IMR-90 (cell line): ENCODE measurements at regions not wholly inside any gene's neighbourhood (a gene's known extent, or its start where the extent isn't known, plus 50 kb on each side); places are given as distances from the start of the nearest gene placed in this dataset.

Experiments used
- ATAC-seq: fragments of 200-7000 bp; cut with Tn5 transposase; 2 replicates; pipeline ENCODE4 v1.9.1; 2020; ENCODE audit warnings: low read depth, mild to moderate bottlenecking, moderate library complexity
- BruUV-seq: library from RNA; stranded (reverse); fragments of 400-500 nt; replicated peaks from 2 replicates; lab custom pipeline; 2021; lab: Mats Ljungman, UMichigan
- CTCF ChIA-PET: fragments of 300-600 bp; formaldehyde crosslinking; extraction: SDS; loops from one replicate; lab custom pipeline; 2021; ENCODE audit warnings: antibody characterized with exemption; lab: Yijun Ruan, JAX
- POLR2A ChIA-PET: fragments of 300-600 bp; sonication (Branson Sonifier 250); formaldehyde crosslinking; loops from one replicate; lab custom pipeline; 2022; ENCODE audit warnings: antibody characterized with exemption; ENCODE audit not compliant: unreplicated experiment; lab: Charles Lee
- DNase-seq: peaks from one replicate; pipeline ENCODE4 v3.0.0; 2013
- H2AFZ ChIP-seq: replicated peaks from 2 replicates; pipeline ENCODE3; 2013; ENCODE audit warnings: low read length, mild to moderate bottlenecking; ENCODE audit not compliant: poor library complexity
- H2AK5ac ChIP-seq: 2 replicates; pipeline ENCODE4 v1.6.1; 2013; ENCODE audit warnings: low read depth, low read length, inconsistent platforms
- H2AK9ac ChIP-seq: replicated peaks from 2 replicates; pipeline ENCODE3; 2013; ENCODE audit warnings: mild to moderate bottlenecking, low read depth, low read length, moderate library complexity; ENCODE audit not compliant: poor library complexity
- H2BK120ac ChIP-seq: 2 replicates; pipeline ENCODE4 v1.6.1; 2013; ENCODE audit warnings: low read depth, low read length, inconsistent platforms
- H2BK15ac ChIP-seq: 3 replicates; pipeline ENCODE4 v1.6.1; 2013; ENCODE audit warnings: low read depth, low read length, inconsistent platforms
- H2BK20ac ChIP-seq: 2 replicates; pipeline ENCODE4 v1.6.1; 2013; ENCODE audit warnings: low read depth, mild to moderate bottlenecking, inconsistent platforms, low read length, moderate library complexity
- H2BK5ac ChIP-seq: 2 replicates; pipeline ENCODE4 v1.6.1; 2013; ENCODE audit warnings: mild to moderate bottlenecking, low read depth, low read length, inconsistent platforms; ENCODE audit not compliant: poor library complexity, severe bottlenecking
- H3K14ac ChIP-seq: replicated peaks from 2 replicates; pipeline ENCODE4 v1.6.1; 2013; ENCODE audit warnings: low read depth, low read length, inconsistent platforms
- H3K18ac ChIP-seq: 2 replicates; pipeline ENCODE4 v1.6.1; 2013; ENCODE audit warnings: low read depth, low read length, control low read depth
- H3K23ac ChIP-seq: 2 replicates; pipeline ENCODE4 v1.6.1; 2013; ENCODE audit warnings: low read depth, low read length, inconsistent platforms
- H3K27ac ChIP-seq: 2 replicates; pipeline ENCODE4 v1.5.1; 2013; ENCODE audit warnings: mild to moderate bottlenecking, control low read depth, low read length; ENCODE audit not compliant: insufficient read depth
- H3K27me3 ChIP-seq: 2 replicates; pipeline ENCODE4 v1.6.1; 2013; ENCODE audit warnings: low read length; ENCODE audit not compliant: control insufficient read depth, insufficient read depth
- H3K36me3 ChIP-seq: 2 replicates; pipeline ENCODE4 v1.6.1; 2013; ENCODE audit warnings: low read length, mixed read lengths; ENCODE audit not compliant: control insufficient read depth, insufficient read depth
- H3K4ac ChIP-seq: 2 replicates; pipeline ENCODE4 v1.6.1; 2013; ENCODE audit warnings: low read depth, low read length, inconsistent platforms
- H3K4me1 ChIP-seq: 2 replicates; pipeline ENCODE4 v1.6.1; 2013; ENCODE audit warnings: low read length, mixed read lengths; ENCODE audit not compliant: control insufficient read depth, insufficient read depth
- H3K4me2 ChIP-seq: 2 replicates; pipeline ENCODE4 v1.6.1; 2013; ENCODE audit warnings: low read depth, mild to moderate bottlenecking, control low read depth, low read length, moderate library complexity
- H3K4me3 ChIP-seq: 2 replicates; pipeline ENCODE4 v1.5.1; 2013; ENCODE audit warnings: low read depth, mild to moderate bottlenecking, control low read depth, low read length, moderate library complexity; ENCODE audit not compliant: insufficient read depth
- H3K56ac ChIP-seq: 2 replicates; pipeline ENCODE4 v1.6.1; 2013; ENCODE audit warnings: low read length, inconsistent platforms; ENCODE audit not compliant: insufficient read depth; ENCODE audit errors: extremely low read depth
- H3K79me1 ChIP-seq, 2 experiments: 2 replicates each; pipeline ENCODE4 v1.6.1; 2013; ENCODE audit warnings: low read length in 2 of 2, inconsistent platforms in 1 of 2, low read depth in 1 of 2
- H3K9ac ChIP-seq: 2 replicates; pipeline ENCODE4 v1.6.1; 2013; ENCODE audit warnings: low read depth, low read length, control low read depth
- H3K9me1 ChIP-seq: 2 replicates; pipeline ENCODE4 v1.6.1; 2013; ENCODE audit warnings: low read length, inconsistent platforms; ENCODE audit not compliant: insufficient read depth
- H3K9me3 ChIP-seq: 2 replicates; pipeline ENCODE4 v1.6.1; 2013; ENCODE audit warnings: low read length; ENCODE audit not compliant: control insufficient read depth, insufficient read depth
- H4K20me1 ChIP-seq: 2 replicates; pipeline ENCODE4 v1.6.1; 2013; ENCODE audit warnings: low read length, inconsistent platforms; ENCODE audit not compliant: insufficient read depth
- H4K5ac ChIP-seq: 2 replicates; pipeline ENCODE4 v1.6.1; 2013; ENCODE audit warnings: mild to moderate bottlenecking, low read depth, low read length, control low read depth
- H4K8ac ChIP-seq, 2 experiments: 2 replicates each; pipeline ENCODE4 v1.6.1; 2013; ENCODE audit warnings: low read depth in 2 of 2, low read length in 2 of 2, control low read depth in 1 of 2, inconsistent platforms in 1 of 2
- H4K91ac ChIP-seq: 2 replicates; pipeline ENCODE4 v1.6.1; 2013; ENCODE audit warnings: low read depth, low read length, inconsistent platforms; ENCODE audit not compliant: insufficient read depth
- BHLHE40 ChIP-seq: fragments of 150-350 bp; IDR thresholded peaks from 2 replicates; pipeline ENCODE4 v1.6.1; 2016; ENCODE audit warnings: mild to moderate bottlenecking, low read depth, low read length
- CEBPB ChIP-seq: IDR thresholded peaks from 2 replicates; pipeline ENCODE4 v1.6.1; 2012; ENCODE audit warnings: low read depth, low read length, improper control_type of control experiment
- CHD1 ChIP-seq: IDR thresholded peaks from 2 replicates; pipeline ENCODE4 v1.6.1; 2012; ENCODE audit warnings: low read depth, low read length, improper control_type of control experiment
- FOS ChIP-seq: fragments of 150-350 bp; IDR thresholded peaks from 2 replicates; pipeline ENCODE4 v1.6.1; 2016; ENCODE audit warnings: low read depth, low read length
- MAFK ChIP-seq: IDR thresholded peaks from 2 replicates; pipeline ENCODE4 v1.6.1; 2012; ENCODE audit warnings: low read depth, low read length, improper control_type of control experiment
- MAZ ChIP-seq: IDR thresholded peaks from 2 replicates; pipeline ENCODE4 v1.6.1; 2012; ENCODE audit warnings: low read depth, mild to moderate bottlenecking, low read length, improper control_type of control experiment, moderate library complexity, borderline replicate concordance
- MXI1 ChIP-seq: IDR thresholded peaks from 2 replicates; pipeline ENCODE4 v1.6.1; 2012; ENCODE audit warnings: low read depth, mild to moderate bottlenecking, low read length, moderate library complexity, borderline replicate concordance
- NFE2L2 ChIP-seq: fragments of 150-350 bp; IDR thresholded peaks from 2 replicates; pipeline ENCODE4 v1.6.1; 2016; ENCODE audit warnings: low read depth, mild to moderate bottlenecking, low read length
- POLR2A ChIP-seq: IDR thresholded peaks from 2 replicates; pipeline ENCODE4 v1.6.1; 2012; ENCODE audit warnings: mild to moderate bottlenecking, low read depth, low read length
- RAD21 ChIP-seq: IDR thresholded peaks from 2 replicates; pipeline ENCODE4 v1.6.1; 2012; ENCODE audit warnings: low read length, improper control_type of control experiment
- RCOR1 ChIP-seq: IDR thresholded peaks from 2 replicates; pipeline ENCODE4 v1.6.1; 2012; ENCODE audit warnings: mild to moderate bottlenecking, low read length, improper control_type of control experiment; ENCODE audit not compliant: insufficient replicate concordance
- RFX5 ChIP-seq: IDR thresholded peaks from 2 replicates; pipeline ENCODE4 v1.8.0; 2012; ENCODE audit warnings: low read depth, mild to moderate bottlenecking, low read length, moderate library complexity
- SMC3 ChIP-seq: fragments of 150-350 bp; IDR thresholded peaks from 2 replicates; pipeline ENCODE4 v1.6.1; 2016; ENCODE audit warnings: low read depth, mild to moderate bottlenecking, antibody characterized with exemption, low read length, moderate library complexity
- WGBS, 2 experiments: methylation state at CpG; one replicate each; pipeline versions ENCODE4 v1.1.5 to v1.1.7; 2013; ENCODE audit warnings: missing lambda C conversion rate in 2 of 2; ENCODE audit not compliant: insufficient read length in 1 of 2; ENCODE audit errors: extremely low coverage in 2 of 2; 5-methylcytosine and 5-hydroxymethylcytosine counted together
- dilution Hi-C: fragments of 300-500 bp; cut with HindIII; formaldehyde crosslinking; loops from one replicate; pipeline ENCODE4 v1.14.3; 2018; ENCODE audit warnings: low sequenced_read_pairs; ENCODE audit not compliant: unreplicated experiment
- in situ Hi-C: fragments of 300-500 bp; cut with MboI; formaldehyde crosslinking; loops from 3 replicates; pipeline ENCODE4 v1.14.3; 2019; ENCODE audit warnings: low sequenced_read_pairs, inconsistent platforms, mixed read lengths
- intact Hi-C: fragments of 100-400 bp; cut with micrococcal nuclease; formaldehyde crosslinking; loops from 2 replicates; pipeline ENCODE4 v1.10.0; 2022
- TF ChIP-seq, protein P1 (sequence below): fragments of 150-350 bp; IDR thresholded peaks from 2 replicates; pipeline ENCODE4 v1.6.1; 2016; ENCODE audit warnings: low read depth, mild to moderate bottlenecking, low read length, moderate library complexity, borderline replicate concordance
- TF ChIP-seq, protein P2 (sequence below): conservative IDR thresholded peaks from 2 replicates; pipeline ENCODE4 v1.5.1; 2012; ENCODE audit warnings: mild to moderate bottlenecking, low read depth, low read length, improper control_type of control experiment
- TF ChIP-seq, protein P3 (sequence below): fragments of 150-350 bp; IDR thresholded peaks from 2 replicates; pipeline ENCODE4 v1.6.1; 2017; ENCODE audit warnings: mild to moderate bottlenecking, antibody characterized with exemption, low read length, low read depth

DNA sequence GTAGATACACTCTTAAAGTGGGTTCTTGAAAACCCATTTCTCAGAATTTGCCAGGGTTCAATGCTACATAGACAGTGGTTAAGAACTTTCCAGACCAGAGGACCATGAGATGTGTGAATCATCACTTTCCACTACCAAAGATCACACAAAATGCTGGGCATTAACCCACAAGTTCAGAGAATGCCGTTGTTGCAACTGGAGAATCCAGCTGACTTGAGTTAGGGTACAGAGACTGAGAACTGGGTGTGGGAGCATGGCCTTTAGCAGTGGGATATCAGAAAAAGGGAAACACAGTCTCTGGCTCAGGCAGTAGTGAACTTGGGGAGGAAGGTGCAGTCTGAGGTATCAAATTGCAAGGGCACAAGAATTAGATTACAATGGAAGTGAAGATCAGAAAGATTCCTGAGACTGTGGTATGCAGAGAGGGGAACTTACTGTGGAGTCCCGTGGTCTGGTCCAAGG, 51.5 kb upstream of the WDFY2 start:
- Histone ChIP-seq H4K91ac (no peak overlapping the region), H3K27ac (no peak overlapping the region), H2BK5ac (no peak overlapping the region), H3K4me2 (no peak overlapping the region), H3K36me3 (no peaks in the 10 kb centered on the region), H3K9ac (no peak overlapping the region), H2AK5ac (no peak overlapping the region), H3K9me3 (no peaks in the 10 kb centered on the region), H3K56ac (no peak overlapping the region), H3K23ac (no peak overlapping the region), H2BK120ac (no peak overlapping the region), H3K4me3 (no peak overlapping the region), H4K5ac (no peak overlapping the region), H3K79me1 (no peaks in the 10 kb centered on the region), H3K18ac (no peak overlapping the region), H3K27me3 (no peaks in the 10 kb centered on the region), H3K14ac (no peak overlapping the region), H2AFZ (no peak overlapping the region), H4K20me1 (no peaks in the 10 kb centered on the region), H3K9me1 (no peaks in the 10 kb centered on the region), H2AK9ac (no peak overlapping the region), H3K4me1 (no peaks in the 10 kb centered on the region), H2BK15ac (no peak overlapping the region), H2BK20ac (no peak overlapping the region), H3K4ac (no peak overlapping the region), H4K8ac (no peak overlapping the region)
- no peak for DNase-seq
- no peak for ATAC-seq
- in situ Hi-C loops (no loop called here), dilution Hi-C loops (no loop called here), intact Hi-C loops (no loop called here)
- no CpG with 5 or more reads among the region's 2 CpGs for WGBS, 2 experiments
- no TSS peak for BruUV-seq
- POLR2A ChIA-PET: no interaction called here
- CTCF ChIA-PET: interaction anchor here (1.0 kb wide), 1 partner anchor 8 kb away, joined by 3 read pairs; no protein-coding TSS in a partner anchor
- TF ChIP-seq MAFK (no peak), MXI1 (no peak), RAD21 (no peak), RFX5 (no peak), SMC3 (no peak), NFE2L2 (no peak), CEBPB (no peak), FOS (no peak), CHD1 (no peak), MAZ (no peak), BHLHE40 (no peak), RCOR1 (no peak), POLR2A (no peak)
- TF ChIP-seq, protein P1, sequence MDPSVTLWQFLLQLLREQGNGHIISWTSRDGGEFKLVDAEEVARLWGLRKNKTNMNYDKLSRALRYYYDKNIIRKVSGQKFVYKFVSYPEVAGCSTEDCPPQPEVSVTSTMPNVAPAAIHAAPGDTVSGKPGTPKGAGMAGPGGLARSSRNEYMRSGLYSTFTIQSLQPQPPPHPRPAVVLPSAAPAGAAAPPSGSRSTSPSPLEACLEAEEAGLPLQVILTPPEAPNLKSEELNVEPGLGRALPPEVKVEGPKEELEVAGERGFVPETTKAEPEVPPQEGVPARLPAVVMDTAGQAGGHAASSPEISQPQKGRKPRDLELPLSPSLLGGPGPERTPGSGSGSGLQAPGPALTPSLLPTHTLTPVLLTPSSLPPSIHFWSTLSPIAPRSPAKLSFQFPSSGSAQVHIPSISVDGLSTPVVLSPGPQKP: no peak
- TF ChIP-seq, protein P2, sequence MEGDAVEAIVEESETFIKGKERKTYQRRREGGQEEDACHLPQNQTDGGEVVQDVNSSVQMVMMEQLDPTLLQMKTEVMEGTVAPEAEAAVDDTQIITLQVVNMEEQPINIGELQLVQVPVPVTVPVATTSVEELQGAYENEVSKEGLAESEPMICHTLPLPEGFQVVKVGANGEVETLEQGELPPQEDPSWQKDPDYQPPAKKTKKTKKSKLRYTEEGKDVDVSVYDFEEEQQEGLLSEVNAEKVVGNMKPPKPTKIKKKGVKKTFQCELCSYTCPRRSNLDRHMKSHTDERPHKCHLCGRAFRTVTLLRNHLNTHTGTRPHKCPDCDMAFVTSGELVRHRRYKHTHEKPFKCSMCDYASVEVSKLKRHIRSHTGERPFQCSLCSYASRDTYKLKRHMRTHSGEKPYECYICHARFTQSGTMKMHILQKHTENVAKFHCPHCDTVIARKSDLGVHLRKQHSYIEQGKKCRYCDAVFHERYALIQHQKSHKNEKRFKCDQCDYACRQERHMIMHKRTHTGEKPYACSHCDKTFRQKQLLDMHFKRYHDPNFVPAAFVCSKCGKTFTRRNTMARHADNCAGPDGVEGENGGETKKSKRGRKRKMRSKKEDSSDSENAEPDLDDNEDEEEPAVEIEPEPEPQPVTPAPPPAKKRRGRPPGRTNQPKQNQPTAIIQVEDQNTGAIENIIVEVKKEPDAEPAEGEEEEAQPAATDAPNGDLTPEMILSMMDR: no peak
- TF ChIP-seq, protein P3, sequence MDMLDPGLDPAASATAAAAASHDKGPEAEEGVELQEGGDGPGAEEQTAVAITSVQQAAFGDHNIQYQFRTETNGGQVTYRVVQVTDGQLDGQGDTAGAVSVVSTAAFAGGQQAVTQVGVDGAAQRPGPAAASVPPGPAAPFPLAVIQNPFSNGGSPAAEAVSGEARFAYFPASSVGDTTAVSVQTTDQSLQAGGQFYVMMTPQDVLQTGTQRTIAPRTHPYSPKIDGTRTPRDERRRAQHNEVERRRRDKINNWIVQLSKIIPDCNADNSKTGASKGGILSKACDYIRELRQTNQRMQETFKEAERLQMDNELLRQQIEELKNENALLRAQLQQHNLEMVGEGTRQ: no peak
